ENCODE measurements at regions not wholly inside any gene's neighbourhood (a gene's known extent, or its start where the extent isn't known, plus 50 kb on each side); places are given as distances from the start of the nearest gene placed in this dataset.
"Not testable (repeated sequence)": the region's sequence is repeated elsewhere in the genome, so short reads cannot be mapped to it uniquely, and the experiment has no call there.

- DNase-seq = no peak
Measured at GRCh38 chr10:109261231-109261630, 662.1 kb downstream of the XPNPEP1 start.

- no peak for DNase-seq
Measured at GRCh38 chr10:109259293-109259692, 664.0 kb downstream of the XPNPEP1 start.

DNA sequence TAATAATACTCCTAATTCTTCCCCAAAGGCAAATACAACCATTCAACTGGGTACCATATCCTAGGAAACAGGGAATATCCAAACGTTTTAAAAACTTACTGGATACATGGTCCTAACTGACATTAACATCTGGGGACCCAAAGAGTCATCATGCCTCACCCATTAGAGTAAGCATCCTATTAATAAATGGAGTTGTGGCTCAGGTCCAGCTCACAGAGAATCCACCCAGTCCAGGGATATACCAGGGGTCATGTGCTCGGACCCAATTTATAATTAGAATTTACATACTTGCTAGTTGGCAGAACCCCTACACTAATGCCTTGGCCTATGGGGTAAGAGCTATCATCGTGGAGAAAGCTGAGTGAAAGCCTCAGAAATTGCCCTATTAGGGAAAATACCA lies 670.0 kb downstream of the XPNPEP1 start:
- no peak for DNase-seq

GRCh38 chr10:109250152-109250551 lies 673.2 kb downstream of the XPNPEP1 start:
- no peak for DNase-seq

GRCh38 chr10:109247814-109248213 lies 675.5 kb downstream of the XPNPEP1 start:
- no peak for DNase-seq

DNA sequence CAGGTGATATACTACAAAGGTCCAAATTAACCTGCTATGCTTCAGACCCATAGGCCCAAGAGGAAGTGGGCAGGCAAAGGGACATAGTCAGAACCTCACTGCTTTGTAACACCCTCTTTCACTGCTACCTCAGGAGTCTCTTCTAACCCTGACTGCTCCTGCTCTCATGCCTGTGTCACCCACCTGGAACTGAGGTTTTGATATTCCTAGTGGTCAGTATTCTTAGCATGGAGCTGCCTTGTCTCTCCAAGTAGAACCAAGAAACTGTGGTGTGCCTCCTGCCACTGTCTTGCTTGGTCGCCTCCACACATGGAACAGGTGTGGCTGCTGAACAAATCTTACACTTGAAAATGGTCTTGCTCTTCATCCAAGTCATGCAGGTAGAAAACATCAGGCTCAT lies 677.5 kb downstream of the XPNPEP1 start:
- DNase-seq = no peak

DNA sequence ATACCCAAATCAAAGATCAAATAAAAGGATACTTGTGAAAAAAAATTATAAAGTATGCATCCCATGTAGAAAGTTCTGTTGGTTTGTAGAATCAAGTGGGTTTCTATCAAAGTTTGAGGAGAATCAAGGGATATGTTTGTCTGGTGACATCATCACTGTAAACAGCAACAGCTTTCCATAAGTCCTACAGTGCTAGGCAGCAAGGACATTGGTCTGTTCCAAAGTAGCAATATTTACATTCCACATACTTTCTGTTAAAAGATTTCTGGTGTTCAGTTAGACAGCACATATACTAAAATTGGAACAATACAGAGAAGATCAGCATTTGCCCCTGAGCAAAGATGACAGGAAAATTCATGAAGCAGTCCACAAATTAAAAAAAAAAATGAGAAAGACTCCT lies 683.9 kb downstream of the XPNPEP1 start:
- no peak for DNase-seq

DNA sequence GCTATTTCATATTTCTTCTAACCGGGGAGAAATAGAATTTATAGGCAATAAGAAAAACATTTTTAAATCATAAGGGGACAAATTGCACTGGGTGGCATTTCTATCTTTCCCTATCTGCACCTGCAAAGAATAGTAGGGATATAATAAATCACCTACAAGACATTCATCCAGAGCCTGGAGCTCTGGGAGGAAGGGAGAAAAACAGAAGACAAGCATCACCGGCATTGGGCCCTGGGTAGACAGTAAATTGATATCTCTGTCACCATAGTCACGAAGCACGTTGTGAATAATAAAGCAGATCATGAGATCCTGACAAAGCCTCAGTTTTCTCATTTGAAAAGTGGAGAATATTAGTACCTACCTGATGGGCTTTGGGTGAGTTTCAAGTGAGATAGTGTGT lies 685.6 kb downstream of the XPNPEP1 start:
- no peak for DNase-seq

- DNase-seq = no peak
Measured at GRCh38 chr10:109237050-109237449, 686.3 kb downstream of the XPNPEP1 start.

- not testable (repeated sequence) for DNase-seq
Measured at GRCh38 chr10:109223533-109223932, 699.8 kb downstream of the XPNPEP1 start.

- DNase-seq = no peak
Measured at GRCh38 chr10:109219935-109220605, 703.2 kb downstream of the XPNPEP1 start.

DNA sequence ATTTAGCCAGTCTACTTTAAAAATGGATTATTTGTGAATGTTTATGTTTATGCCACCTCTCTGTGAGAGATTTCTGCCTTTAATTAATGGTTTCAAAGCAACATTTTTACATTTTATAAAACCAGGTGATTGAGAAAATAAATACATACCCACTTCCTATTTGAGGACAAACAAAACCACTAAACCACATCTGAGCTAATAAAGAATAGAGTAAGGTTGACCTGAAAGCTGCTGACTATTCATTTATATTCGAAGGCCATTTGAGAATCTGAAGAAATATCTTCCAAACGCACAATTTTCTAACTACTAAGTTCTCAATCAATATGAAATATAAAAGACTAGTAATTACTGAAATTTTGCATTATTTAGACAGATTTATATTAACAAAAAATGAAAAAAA lies 705.1 kb downstream of the XPNPEP1 start:
- DNase-seq = no peak

DNA sequence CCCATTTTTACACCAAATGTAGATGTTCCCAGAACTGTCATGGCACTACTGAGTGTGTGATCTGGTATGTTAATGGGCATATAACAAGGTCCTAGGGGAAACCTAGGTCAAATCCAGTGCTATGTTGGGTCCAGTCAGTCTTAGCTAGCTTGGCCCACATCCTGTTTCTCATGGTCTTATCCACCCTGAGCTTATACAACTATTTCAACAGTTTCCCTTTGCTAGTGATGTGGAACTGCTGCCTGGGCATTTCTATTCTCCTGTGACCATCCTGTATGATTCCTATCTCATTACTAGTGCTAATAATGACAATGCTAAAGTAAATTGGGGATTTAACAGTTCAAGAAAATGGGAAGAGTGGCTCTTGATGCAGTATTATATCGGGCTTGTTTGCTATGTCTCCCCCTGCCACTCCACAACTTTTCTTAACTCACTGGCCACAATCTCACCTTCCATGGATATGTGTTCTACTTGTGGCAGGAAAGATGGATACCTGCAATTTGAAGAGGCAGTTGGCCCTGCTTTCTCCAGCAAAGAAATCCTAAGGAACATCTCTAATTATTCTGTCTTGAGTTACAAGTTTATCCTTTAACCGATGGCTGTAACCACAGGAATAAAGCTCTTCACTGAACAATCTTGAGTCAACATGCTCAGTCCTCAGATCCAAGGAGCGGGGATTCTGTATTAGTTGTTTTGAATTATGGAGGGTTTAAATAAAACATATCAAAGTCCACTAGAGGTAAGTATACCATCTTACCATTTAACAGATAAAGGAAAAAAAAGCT lies 707.8 kb downstream of the XPNPEP1 start:
- DNase-seq = no peak

GRCh38 chr10:109214891-109215290 lies 708.4 kb downstream of the XPNPEP1 start:
- DNase-seq = not testable (repeated sequence)

DNA sequence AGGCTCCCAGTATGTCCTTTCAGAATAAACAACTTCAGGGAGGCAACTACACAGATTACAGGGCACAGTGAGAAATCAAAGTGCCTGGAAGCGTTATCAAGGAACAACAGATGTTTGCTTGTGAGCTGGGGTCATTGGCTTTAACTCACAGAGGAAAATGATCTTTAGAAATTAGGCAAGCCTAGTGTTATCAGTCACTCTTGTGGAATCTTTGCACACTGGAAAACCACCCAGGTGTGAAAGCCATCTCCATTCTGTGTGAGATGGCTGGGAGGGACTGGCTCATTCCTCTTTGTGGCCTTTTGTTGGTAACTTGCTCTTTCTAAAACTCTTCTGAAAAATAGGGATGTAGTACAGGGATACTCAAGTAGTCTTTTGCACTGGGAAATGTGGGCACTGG lies 716.0 kb downstream of the XPNPEP1 start:
- DNase-seq = no peak

DNA sequence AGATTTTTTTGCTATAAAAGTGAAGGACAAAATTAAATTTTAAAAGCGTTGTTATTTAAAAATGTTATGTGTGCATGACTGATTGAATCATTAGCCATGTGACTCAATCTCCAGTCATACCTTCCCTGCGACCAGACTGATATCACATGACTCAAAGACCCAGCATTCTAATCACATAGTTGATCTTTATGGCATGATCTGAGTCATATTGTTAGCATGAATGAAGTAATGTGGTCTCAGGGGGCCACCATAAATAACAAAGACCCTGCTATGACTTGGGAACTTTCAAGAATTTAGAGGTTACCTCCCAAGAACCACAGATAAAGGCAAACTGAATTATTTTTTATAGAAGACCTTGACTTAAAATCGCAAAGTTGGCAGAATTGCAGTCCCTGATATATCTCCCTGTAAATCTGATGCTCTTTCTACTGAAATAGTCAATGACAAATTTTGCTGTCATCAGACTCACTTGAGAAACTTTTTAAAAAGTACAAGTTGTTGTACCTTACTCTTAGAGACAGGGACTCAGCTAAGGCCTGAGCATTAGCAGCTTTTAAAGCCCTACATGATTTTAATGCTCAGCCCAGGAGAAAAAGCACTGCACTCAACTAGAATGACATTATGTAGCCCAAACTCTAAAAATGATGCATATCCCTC lies 717.3 kb downstream of the XPNPEP1 start:
- DNase-seq = no peak

DNA sequence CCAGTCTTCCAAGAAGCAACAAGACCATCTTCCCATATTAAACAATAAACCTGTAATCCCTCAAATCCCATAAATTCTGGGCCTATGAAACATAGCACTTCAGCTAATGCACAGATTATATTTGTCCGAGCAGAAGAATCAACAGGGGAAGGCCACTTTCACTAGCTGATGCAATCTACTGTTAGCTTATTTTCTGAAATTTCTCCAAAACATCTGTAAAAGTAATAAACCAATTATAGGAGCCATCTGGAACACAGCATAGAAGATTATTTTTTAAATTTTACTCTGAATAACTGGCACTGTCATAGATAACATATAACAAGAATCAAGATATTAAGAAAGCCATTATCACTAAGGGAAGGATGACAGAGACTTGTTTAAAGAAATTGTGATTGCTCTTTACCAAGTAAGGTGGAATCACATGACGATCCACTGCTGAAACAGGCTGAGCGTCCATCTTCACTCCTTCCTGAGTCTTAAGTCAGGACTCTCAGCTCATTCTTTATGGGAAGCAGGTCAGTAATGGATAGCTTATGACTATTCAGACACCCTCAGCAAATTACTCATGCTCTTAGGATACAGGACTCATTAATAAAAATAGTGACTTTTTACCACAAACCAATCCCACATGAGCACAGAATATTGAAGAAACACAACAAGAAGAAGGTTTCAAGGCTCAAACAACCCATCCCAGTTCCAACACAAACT lies 719.5 kb downstream of the XPNPEP1 start:
- no peak for DNase-seq

DNA sequence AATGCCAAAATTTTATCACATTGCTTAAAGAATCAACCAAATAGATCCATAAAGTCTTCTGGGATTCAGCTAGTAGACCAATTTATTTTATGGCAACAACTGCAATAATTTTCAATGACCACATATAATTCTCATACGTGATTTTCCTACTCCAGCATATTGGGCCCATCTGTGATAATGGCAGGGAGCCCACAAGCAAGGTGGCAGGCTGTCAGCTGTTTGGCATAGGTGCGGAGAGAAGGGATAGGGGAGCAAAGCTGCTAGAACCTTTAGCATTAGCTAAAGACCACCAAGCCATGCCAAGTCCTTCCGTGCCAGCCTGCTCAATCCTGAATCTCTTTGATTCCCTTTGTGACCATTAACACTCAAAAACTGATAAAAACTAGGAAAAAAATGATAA lies 721.2 kb downstream of the XPNPEP1 start:
- no peak for DNase-seq

GRCh38 chr10:109200646-109201045 lies 722.7 kb downstream of the XPNPEP1 start:
- DNase-seq = no peak

- no peak for DNase-seq
Measured at GRCh38 chr10:109191823-109192222, 731.5 kb downstream of the XPNPEP1 start.

DNA sequence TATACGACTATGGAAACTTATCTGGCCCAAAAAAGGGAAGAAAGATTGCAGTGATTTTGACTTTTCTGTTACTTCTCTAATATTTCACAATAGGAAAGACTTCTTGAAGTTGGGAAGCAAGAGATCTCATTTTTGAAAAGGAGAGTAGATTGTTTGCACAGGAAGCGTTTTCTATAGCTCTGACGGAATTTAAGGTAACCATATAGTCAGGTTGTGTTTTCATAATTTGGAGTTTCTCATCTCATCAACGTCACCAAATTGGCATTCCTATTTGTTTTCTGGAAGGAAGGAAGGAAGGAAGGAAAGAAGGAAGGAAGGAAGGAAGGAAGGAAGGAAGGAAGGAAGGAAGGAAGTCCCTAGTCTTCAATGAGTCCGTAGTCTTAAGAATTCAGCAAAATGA lies 732.0 kb downstream of the XPNPEP1 start:
- no peak for DNase-seq

DNA sequence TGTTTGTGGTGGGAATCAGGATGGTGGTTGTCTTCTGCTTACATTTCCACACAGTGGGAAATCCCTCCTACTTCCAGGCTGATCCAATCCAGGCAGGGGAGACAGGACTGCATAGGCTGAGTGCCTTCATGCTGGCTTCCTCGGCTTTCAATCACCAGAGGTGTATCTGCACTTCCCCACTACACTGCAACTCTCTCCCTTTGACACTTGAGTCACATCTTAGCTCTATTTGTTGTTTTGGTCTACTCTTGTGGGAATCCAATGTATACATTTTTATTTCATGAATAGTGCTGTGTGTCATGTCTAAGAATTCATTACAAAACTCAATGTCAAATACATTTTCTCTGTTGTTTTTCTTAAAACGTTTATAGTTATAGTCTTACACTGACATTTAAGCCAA lies 735.6 kb downstream of the XPNPEP1 start:
- DNase-seq = no peak

GRCh38 chr10:109183366-109183765 lies 739.9 kb downstream of the XPNPEP1 start:
- no peak for DNase-seq

All from cerebellar nuclear complex (tissue), 1 donor.